Activated CD8-positive, alpha-beta T cell treated with anti-CD3 and anti-CD28 coated beads for 36 hours (primary cell): ENCODE measurements at regions not wholly inside any gene's neighbourhood (a gene's known extent, or its start where the extent isn't known, plus 50 kb on each side); places are given as distances from the start of the nearest gene placed in this dataset.
"Not testable (repeated sequence)": the region's sequence is repeated elsewhere in the genome, so short reads cannot be mapped to it uniquely, and the experiment has no call there.

ENCODE experiments used
- ATAC-seq: fragments of 200-7000 bp; cut with Tn5 transposase; one replicate; pipeline ENCODE4 v1.10.0; 2021; ENCODE audit warnings: mild to moderate bottlenecking, moderate library complexity
- CTCF ChIA-PET: fragments of 350-600 bp; sonication (Branson Sonifier 250); formaldehyde crosslinking; loops from one replicate; lab custom pipeline; 2021; ENCODE audit warnings: antibody characterized with exemption; lab: Charles Lee
- POLR2A ChIA-PET: fragments of 350-600 bp; sonication (Branson Sonifier 250); formaldehyde crosslinking; loops from one replicate; lab custom pipeline; 2021; ENCODE audit warnings: antibody characterized with exemption; lab: Charles Lee
- DNase-seq: peaks from one replicate; pipeline ENCODE4 v3.0.0-alpha.2; 2020
- H3K27ac Mint-ChIP-seq: one replicate; pipeline ENCODE4 v1.8.0; 2021; ENCODE audit warnings: mild to moderate bottlenecking, mixed read lengths
- H3K27me3 Mint-ChIP-seq: one replicate; pipeline ENCODE4 v1.8.0; 2021; ENCODE audit warnings: mixed read lengths
- H3K36me3 Mint-ChIP-seq: one replicate; pipeline ENCODE4 v1.8.0; 2021; ENCODE audit warnings: low read depth, mixed read lengths
- H3K4me1 Mint-ChIP-seq: one replicate; pipeline ENCODE4 v1.8.0; 2021; ENCODE audit warnings: low read depth, mixed read lengths
- H3K4me3 Mint-ChIP-seq: one replicate; pipeline ENCODE4 v1.8.0; 2021; ENCODE audit warnings: mild to moderate bottlenecking, moderate library complexity, mixed read lengths
- H3K9me3 Mint-ChIP-seq: one replicate; pipeline ENCODE4 v1.8.0; 2021; ENCODE audit warnings: mixed read lengths
- intact Hi-C: fragments of 100-400 bp; cut with micrococcal nuclease; formaldehyde crosslinking; loops from one replicate; pipeline ENCODE4 v1.10.0; 2022
- TF ChIP-seq, protein P1 (sequence below): fragments of 200-600 bp; IDR thresholded peaks from one replicate; pipeline ENCODE4 v1.8.0; 2022; ENCODE audit warnings: antibody characterized with exemption, mild to moderate bottlenecking

DNA sequence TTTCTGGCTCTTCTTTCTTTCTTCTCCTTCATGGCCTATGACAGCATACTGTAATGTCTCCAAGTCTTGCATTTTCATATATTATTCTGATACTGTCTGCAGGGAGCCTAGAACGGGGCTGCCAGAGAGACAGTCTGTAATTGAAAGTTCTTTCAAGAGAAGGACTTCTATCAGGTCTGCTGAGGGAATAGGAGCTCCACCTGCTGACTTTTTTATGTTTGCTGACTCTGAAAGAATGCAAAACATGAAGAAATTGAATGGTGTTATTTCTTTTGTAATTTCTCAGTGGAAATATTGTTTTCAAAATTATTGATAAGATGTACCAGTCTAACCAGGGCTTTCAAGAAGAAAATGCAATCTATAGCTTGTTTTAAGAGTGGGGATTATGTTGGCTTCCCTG is 121.9 kb upstream of the RFX3 start:
- DNase-seq (no peak), ATAC-seq (no peak)
- intact Hi-C loops: no loop called here
- Mint-ChIP-seq H3K36me3 (no peaks in the 10 kb centered on the region), H3K4me3 (no peak overlapping the region), H3K27ac (no peak overlapping the region), H3K9me3 (no peaks in the 10 kb centered on the region), H3K4me1 (peaks cover 16% of the 10 kb centered on the region), H3K27me3 (no peaks in the 10 kb centered on the region)
- TF ChIP-seq, protein P1, sequence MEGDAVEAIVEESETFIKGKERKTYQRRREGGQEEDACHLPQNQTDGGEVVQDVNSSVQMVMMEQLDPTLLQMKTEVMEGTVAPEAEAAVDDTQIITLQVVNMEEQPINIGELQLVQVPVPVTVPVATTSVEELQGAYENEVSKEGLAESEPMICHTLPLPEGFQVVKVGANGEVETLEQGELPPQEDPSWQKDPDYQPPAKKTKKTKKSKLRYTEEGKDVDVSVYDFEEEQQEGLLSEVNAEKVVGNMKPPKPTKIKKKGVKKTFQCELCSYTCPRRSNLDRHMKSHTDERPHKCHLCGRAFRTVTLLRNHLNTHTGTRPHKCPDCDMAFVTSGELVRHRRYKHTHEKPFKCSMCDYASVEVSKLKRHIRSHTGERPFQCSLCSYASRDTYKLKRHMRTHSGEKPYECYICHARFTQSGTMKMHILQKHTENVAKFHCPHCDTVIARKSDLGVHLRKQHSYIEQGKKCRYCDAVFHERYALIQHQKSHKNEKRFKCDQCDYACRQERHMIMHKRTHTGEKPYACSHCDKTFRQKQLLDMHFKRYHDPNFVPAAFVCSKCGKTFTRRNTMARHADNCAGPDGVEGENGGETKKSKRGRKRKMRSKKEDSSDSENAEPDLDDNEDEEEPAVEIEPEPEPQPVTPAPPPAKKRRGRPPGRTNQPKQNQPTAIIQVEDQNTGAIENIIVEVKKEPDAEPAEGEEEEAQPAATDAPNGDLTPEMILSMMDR: no peak
- ChIA-PET POLR2A (no interaction called here), CTCF (interaction anchor here (1.3 to 1.8 kb wide), 2 partner anchors 179 to 405 kb away, joined by 3 to 4 read pairs; no protein-coding TSS in a partner anchor)

DNA sequence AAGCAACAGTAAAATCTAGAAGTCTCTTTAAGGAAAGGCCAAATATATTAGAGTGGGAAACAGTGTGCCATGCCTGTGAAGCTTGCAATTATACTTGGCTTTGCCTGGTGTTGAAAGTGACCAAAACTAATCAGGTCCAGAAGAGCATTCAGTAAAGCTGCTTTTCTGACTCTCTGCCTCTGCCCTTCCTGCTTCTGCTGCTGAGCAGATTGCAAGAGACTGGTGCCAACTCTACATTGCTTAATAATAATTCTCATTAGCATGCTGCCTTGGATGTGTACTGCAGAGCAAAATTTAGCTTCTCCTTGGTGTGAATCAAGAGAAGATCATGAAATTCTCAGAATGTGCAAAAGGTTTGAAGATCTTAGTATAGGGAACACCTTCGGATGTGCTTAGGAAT is 120.4 kb upstream of the RFX3 start:
- H3K4me3 Mint-ChIP-seq: no peak overlapping the region
- CTCF ChIA-PET: no interaction called here

DNA sequence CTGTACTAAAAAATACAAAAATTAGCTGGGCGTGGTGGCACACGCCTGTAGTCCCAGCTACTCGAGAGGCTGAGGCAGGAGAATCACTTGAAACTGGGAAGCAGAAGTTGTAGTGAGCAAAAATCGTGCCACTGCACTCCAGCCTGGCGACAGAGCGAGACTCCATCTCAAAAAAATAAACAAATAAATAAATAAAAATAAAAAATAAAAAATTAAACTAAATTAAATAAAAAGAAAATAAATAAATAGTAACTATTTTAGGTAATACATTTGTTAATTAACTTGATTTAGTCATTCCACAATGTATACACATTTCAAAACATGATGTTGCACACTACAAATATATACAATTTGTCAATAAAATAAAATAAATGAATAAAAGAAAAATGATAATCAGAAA is 116.3 kb upstream of the RFX3 start:
- H3K27me3 Mint-ChIP-seq, H3K9me3 Mint-ChIP-seq, POLR2A ChIA-PET, H3K27ac Mint-ChIP-seq, H3K4me3 Mint-ChIP-seq, DNase-seq, ATAC-seq, intact Hi-C loops, H3K4me1 Mint-ChIP-seq, CTCF ChIA-PET, H3K36me3 Mint-ChIP-seq: not testable (repeated sequence)

More for the DNA sequence above, 120.4 kb upstream of the RFX3 start:
- no peaks in the 10 kb centered on the region for H3K27me3 Mint-ChIP-seq
- ATAC-seq (no peak), DNase-seq (no peak)
- intact Hi-C loops: no loop called here
- H3K9me3 Mint-ChIP-seq: no peaks in the 10 kb centered on the region
- H3K36me3 Mint-ChIP-seq: no peaks in the 10 kb centered on the region
- H3K27ac Mint-ChIP-seq: no peak overlapping the region
- H3K4me1 Mint-ChIP-seq: peaks cover 7% of the 10 kb centered on the region
- POLR2A ChIA-PET: no interaction called here
- TF ChIP-seq, protein P1: no peak

DNA sequence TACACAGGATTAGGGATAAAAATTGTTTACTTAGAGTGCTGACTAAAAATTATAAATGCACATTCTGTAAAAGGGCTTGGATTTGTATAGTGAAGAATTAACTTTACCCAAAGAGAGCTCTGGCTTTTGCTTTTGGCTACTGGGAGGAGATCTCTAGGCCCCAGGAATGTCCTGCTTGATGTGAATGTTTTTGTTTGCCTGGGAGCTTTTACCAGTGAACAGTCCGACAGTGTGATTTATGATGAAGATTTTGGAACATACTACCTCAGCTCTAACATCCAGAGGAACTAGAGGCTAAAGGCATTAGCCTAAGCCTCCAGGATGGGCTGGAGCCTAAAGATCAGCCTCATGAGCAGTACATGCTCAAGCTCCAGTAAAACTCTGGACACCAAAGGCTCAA is 103.7 kb upstream of the RFX3 start:
- TF ChIP-seq, protein P1: no peak
- no peak for DNase-seq
- POLR2A ChIA-PET: no interaction called here
- CTCF ChIA-PET: no interaction called here
- Mint-ChIP-seq H3K27me3 (no peaks in the 10 kb centered on the region), H3K36me3 (peaks cover 20% of the 10 kb centered on the region), H3K4me3 (no peak overlapping the region), H3K27ac (no peak overlapping the region), H3K4me1 (no peaks in the 10 kb centered on the region), H3K9me3 (no peaks in the 10 kb centered on the region)
- intact Hi-C loops: no loop called here
- ATAC-seq: no peak

DNA sequence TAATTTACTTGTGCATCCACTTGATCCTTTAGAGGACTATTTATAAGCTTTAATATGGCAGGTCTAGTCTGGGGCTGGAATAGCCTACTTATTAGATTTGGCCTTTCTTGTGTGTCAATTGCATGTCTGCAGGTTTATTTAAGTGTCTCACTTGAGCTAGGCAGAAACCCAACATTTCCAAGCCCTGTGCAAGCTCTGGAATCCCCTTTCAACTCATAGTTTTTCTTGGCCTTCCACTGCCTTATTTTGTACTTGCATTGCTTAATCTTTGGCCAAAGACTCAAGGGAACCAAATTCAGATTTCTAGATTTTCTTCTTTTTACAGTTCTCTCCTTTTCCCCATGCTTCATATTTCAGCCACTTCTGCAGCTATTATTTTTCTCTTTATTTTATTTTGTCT is 102.4 kb upstream of the RFX3 start:
- DNase-seq (no peak), ATAC-seq (no peak)
- peaks cover 23% of the 10 kb centered on the region for H3K36me3 Mint-ChIP-seq
- H3K27me3 Mint-ChIP-seq: no peaks in the 10 kb centered on the region
- no peak overlapping the region for H3K27ac Mint-ChIP-seq
- CTCF ChIA-PET: no interaction called here
- TF ChIP-seq, protein P1: no peak
- H3K4me1 Mint-ChIP-seq: no peaks in the 10 kb centered on the region
- no peaks in the 10 kb centered on the region for H3K9me3 Mint-ChIP-seq
- no peak overlapping the region for H3K4me3 Mint-ChIP-seq
- intact Hi-C loops: no loop called here
- POLR2A ChIA-PET: no interaction called here

DNA sequence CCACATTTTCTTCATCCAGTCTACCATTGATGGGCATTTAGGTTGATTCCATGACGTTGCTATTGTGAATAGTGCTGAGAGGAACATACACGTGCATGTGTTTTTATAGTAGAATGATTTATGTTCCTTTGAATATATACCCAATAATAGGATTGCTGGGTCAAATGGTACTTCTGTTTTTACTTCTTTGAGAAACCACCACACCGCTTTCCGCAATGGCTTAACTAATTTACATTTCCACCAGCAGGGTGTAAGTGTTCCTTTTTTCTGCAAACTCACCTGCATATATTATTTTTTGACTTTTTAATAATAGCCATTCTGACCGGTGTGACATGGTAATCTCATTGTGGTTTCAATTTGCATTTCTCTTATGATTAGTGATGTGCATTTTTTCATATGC is 82.2 kb upstream of the RFX3 start:
- ChIA-PET POLR2A (no interaction called here), CTCF (no interaction called here)
- no peaks in the 10 kb centered on the region for H3K9me3 Mint-ChIP-seq
- TF ChIP-seq, protein P1: no peak
- no peak overlapping the region for H3K27ac Mint-ChIP-seq
- H3K4me3 Mint-ChIP-seq: no peak overlapping the region
- no peaks in the 10 kb centered on the region for H3K4me1 Mint-ChIP-seq
- intact Hi-C loops: no loop called here
- H3K27me3 Mint-ChIP-seq: no peaks in the 10 kb centered on the region
- H3K36me3 Mint-ChIP-seq: peaks cover 3% of the 10 kb centered on the region
- no peak for ATAC-seq
- no peak for DNase-seq
